Erythroblast (primary cell): ENCODE measurements at regions not wholly inside any gene's neighbourhood (a gene's known extent, or its start where the extent isn't known, plus 50 kb on each side); places are given as distances from the start of the nearest gene placed in this dataset.

Experiments used
- GATA1 ChIP-seq: IDR thresholded peaks from 2 replicates; pipeline ENCODE4 v1.6.1; 2011; ENCODE audit warnings: low read depth, mild to moderate bottlenecking, control low read depth, low read length, moderate library complexity
- POLR2A ChIP-seq: IDR thresholded peaks from 2 replicates; pipeline ENCODE4 v1.6.1; 2011; ENCODE audit warnings: mild to moderate bottlenecking, low read length

GRCh38 chr2:128642821-128643220, 324.2 kb upstream of the HS6ST1 start:
- no peak for TF ChIP-seq POLR2A
- TF ChIP-seq GATA1, result no peak
